ENCODE measurements at regions not wholly inside any gene's neighbourhood (a gene's known extent, or its start where the extent isn't known, plus 50 kb on each side); places are given as distances from the start of the nearest gene placed in this dataset.

DNA sequence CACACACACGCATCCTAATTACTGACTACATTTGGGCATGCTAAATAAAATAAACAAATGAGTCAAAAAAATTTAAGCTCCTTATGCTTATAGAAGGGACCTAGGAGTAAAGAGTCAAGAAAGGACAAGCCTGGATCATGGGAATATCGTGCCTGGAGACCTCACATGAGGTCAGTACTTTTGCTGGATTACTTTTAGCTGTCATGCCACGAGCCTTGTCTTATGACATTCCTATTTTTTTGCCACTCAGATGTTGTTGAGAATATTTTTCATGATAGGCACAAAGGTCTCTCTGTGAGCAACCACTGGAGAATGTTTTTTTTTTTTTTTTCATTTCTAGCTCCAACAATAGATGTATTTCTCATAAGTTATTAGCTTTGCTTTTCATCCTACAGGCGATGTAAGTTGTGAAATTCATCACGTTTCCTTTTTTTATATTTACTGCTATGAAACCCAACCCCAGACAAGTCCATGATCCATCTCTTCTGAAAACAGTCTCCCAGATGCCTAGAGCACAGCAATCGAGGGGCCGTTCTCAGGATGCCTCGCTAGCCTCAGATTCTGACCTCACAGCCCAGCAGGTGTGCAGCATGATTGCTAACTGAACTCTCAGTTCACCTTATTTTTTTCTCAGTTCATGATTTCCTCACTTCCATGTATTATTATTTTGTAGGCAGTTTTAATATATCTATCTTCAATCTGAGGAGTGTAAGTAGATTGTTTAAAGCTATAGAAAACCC lies 464.5 kb downstream of the IRS1 start:
- H3K4me1 Mint-ChIP-seq, result peaks cover 19% of the 10 kb centered on the region
- H3K36me3 Mint-ChIP-seq (ENCODE audit: low read depth), result no peaks in the 10 kb centered on the region
- H3K27me3 Mint-ChIP-seq (ENCODE audit: low read depth), result no peaks in the 10 kb centered on the region
- H3K9me3 Mint-ChIP-seq, result no peaks in the 10 kb centered on the region
- TF ChIP-seq, protein P1, sequence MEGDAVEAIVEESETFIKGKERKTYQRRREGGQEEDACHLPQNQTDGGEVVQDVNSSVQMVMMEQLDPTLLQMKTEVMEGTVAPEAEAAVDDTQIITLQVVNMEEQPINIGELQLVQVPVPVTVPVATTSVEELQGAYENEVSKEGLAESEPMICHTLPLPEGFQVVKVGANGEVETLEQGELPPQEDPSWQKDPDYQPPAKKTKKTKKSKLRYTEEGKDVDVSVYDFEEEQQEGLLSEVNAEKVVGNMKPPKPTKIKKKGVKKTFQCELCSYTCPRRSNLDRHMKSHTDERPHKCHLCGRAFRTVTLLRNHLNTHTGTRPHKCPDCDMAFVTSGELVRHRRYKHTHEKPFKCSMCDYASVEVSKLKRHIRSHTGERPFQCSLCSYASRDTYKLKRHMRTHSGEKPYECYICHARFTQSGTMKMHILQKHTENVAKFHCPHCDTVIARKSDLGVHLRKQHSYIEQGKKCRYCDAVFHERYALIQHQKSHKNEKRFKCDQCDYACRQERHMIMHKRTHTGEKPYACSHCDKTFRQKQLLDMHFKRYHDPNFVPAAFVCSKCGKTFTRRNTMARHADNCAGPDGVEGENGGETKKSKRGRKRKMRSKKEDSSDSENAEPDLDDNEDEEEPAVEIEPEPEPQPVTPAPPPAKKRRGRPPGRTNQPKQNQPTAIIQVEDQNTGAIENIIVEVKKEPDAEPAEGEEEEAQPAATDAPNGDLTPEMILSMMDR (IDR thresholded peaks at IDR 0.05; ENCODE audit: unreplicated experiment in 3 of 3), result no peak
- H3K4me3 Mint-ChIP-seq, result no peak overlapping the region
- peak overlapping the region in 2 of 3 experiments; percentile 18 to 56 for H3K27ac Mint-ChIP-seq

DNA sequence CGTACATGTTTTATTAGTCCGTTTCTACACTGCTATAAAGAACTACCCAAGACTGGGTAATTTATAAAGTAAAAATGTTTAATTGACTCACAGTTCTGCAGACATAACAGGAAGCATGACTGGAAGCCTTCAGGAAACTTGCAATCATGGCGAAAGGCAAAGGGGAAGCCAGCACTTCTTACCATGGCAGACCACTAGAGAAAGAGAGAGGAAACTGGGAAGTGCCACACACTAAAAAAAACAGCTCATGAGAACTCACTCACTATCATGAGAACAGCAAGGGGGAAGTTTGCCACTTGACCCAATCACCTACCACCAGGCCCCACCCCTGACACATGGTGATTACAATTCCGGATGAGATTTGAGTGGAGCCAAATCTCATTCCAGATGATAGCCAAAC lies 466.2 kb downstream of the IRS1 start:
- H3K36me3 Mint-ChIP-seq (ENCODE audit: low read depth), result no peaks in the 10 kb centered on the region
- TF ChIP-seq, protein P1 (IDR thresholded peaks at IDR 0.05; ENCODE audit: unreplicated experiment in 3 of 3), result no peak
- no peak overlapping the region for H3K4me3 Mint-ChIP-seq
- H3K4me1 Mint-ChIP-seq, result peaks cover 18% of the 10 kb centered on the region
- no peaks in the 10 kb centered on the region for H3K9me3 Mint-ChIP-seq
- H3K27me3 Mint-ChIP-seq (ENCODE audit: low read depth), result no peaks in the 10 kb centered on the region
- H3K27ac Mint-ChIP-seq, result no peak overlapping the region

DNA sequence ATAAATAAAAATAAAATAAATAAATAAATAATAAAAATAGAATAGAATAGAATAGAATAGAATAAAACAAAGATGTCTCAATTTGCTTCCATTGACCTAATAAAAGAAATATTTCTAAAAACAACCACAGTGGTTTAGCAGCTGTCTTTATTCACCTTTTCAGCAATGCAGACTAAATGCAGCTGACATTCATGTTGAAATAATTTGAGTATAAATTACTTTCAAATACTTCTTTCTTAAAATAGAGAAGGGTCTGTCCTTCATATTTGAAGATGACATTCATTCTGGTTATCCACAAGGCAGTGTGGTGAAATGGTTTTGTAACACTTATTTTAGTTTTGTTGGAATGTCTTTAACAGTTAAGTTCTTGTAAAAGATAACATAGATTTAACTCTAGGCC lies 469.4 kb downstream of the IRS1 start:
- peaks cover 9% of the 10 kb centered on the region for H3K4me1 Mint-ChIP-seq
- TF ChIP-seq, protein P1 (IDR thresholded peaks at IDR 0.05; ENCODE audit: unreplicated experiment in 3 of 3), result no peak
- H3K27me3 Mint-ChIP-seq (ENCODE audit: low read depth), result no peaks in the 10 kb centered on the region
- H3K9me3 Mint-ChIP-seq, result no peaks in the 10 kb centered on the region
- no peak overlapping the region for H3K27ac Mint-ChIP-seq
- H3K36me3 Mint-ChIP-seq (ENCODE audit: low read depth), result no peaks in the 10 kb centered on the region
- no peak overlapping the region for H3K4me3 Mint-ChIP-seq

DNA sequence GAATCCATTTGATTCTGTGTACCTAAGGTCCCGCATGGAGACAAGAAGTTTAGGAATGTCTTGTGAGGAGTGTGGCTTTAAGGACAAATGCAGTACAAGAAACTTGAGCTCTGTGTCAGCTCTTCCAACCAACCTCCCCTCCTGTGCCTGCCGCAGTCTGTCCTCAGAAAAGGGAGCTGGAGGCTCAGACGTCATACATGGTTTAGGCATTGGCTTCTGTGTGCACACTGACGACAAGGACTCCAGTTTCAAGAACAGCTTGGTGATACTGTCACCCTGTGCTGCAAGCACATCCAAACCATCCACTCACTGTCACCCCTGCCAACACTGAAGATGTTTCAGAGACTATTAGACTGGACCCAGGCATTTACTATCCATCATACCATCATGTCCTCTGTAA lies 470.4 kb downstream of the IRS1 start:
- Mint-ChIP-seq H3K27ac (peak overlapping the region in 2 of 3 experiments; percentile 49 to 58), H3K9me3 (no peaks in the 10 kb centered on the region), H3K27me3 (ENCODE audit: low read depth) (no peaks in the 10 kb centered on the region), H3K4me3 (no peak overlapping the region), H3K4me1 (peaks cover 4% of the 10 kb centered on the region), H3K36me3 (ENCODE audit: low read depth) (no peaks in the 10 kb centered on the region)
- TF ChIP-seq, protein P1 (IDR thresholded peaks at IDR 0.05; ENCODE audit: unreplicated experiment in 3 of 3), result no peak

DNA sequence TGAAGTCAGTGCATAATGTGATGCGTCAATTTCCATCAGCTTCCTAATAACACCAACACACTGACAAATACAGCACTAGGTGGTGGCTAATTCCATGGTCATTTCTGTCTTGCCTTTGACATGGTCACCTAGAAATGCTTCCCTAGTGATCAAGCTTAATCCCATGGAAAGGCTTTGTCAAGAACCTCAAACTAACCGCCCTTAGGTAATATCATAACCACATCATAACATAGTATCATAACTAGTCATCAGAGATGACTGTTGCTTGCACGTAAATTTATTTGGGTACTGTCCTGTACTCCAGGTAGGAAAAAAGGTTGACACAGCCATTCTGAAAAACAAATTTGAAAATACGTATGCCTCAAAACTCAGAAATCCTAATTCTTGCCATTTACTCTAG lies 471.8 kb downstream of the IRS1 start:
- H3K27ac Mint-ChIP-seq, result no peak overlapping the region
- peaks cover 4% of the 10 kb centered on the region for H3K4me1 Mint-ChIP-seq
- TF ChIP-seq, protein P1 (IDR thresholded peaks at IDR 0.05; ENCODE audit: unreplicated experiment in 3 of 3), result no peak
- no peaks in the 10 kb centered on the region for H3K9me3 Mint-ChIP-seq
- H3K27me3 Mint-ChIP-seq (ENCODE audit: low read depth), result no peaks in the 10 kb centered on the region
- no peaks in the 10 kb centered on the region for H3K36me3 Mint-ChIP-seq (ENCODE audit: low read depth)
- H3K4me3 Mint-ChIP-seq, result no peak overlapping the region

DNA sequence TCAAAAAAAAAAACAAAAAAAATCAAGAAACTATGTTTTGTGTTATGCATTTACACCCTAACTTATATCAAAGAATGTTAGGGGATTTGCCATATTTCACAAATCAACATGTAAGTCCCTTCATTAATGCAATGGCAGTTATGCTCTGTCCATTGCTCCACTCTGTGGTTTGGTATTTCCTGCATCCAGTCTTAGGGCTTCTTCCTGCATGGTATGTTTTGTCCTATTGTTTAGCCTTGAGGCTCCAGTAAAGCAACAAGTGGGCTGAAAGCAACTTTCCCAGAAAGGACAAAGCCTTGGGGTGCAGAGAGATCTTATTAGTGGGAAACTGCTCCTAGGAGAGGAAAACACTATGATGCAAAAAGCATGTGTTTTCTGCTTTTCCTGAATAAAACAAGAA lies 474.1 kb downstream of the IRS1 start:
- Mint-ChIP-seq H3K36me3 (ENCODE audit: low read depth) (no peaks in the 10 kb centered on the region), H3K27me3 (ENCODE audit: low read depth) (no peaks in the 10 kb centered on the region), H3K9me3 (no peaks in the 10 kb centered on the region), H3K4me1 (peaks cover 4% of the 10 kb centered on the region), H3K27ac (no peak overlapping the region), H3K4me3 (no peak overlapping the region)
- TF ChIP-seq, protein P1 (IDR thresholded peaks at IDR 0.05; ENCODE audit: unreplicated experiment in 3 of 3), result no peak

Measured in nephron (organoid).